Pancreas (tissue), 10 donors: ENCODE measurements at regions not wholly inside any gene's neighbourhood (a gene's known extent, or its start where the extent isn't known, plus 50 kb on each side); places are given as distances from the start of the nearest gene placed in this dataset.

Experiments used
- ATAC-seq, 4 donors: fragments of 200-7000 bp; cut with Tn5 transposase; one replicate each; pipeline versions ENCODE4 v1.8.0 to v1.9.1; 2020; ENCODE audit warnings: mild to moderate bottlenecking in 4 of 4, moderate library complexity in 4 of 4
- DNase-seq, 6 donors: peaks; one replicate each; pipeline ENCODE4 v3.0.0-alpha.2; 2020
- FAIRE-seq: peaks from 2 replicates; lab custom pipeline; 2012; peaks lifted over from hg19 to GRCh38; lab: Jason Lieb, UNC
- H3K27ac ChIP-seq, 4 donors: fragments of 200-600 bp; sonication (generic); 1 replicate in 3 of 4; 2 replicates in 1 of 4; pipeline versions ENCODE4 v1.5.0 to v1.8.0; 2020
- H3K27me3 ChIP-seq, 4 donors: fragments of 200-600 bp; one replicate each; pipeline ENCODE4 v1.8.0; 2021
- H3K36me3 ChIP-seq, 3 donors: fragments of 200-600 bp; sonication (generic) in 1 of 3; one replicate each; pipeline versions ENCODE4 v1.5.0 to v1.8.0; 2020 to 2021
- H3K4me1 ChIP-seq, 3 donors: fragments of 200-600 bp; one replicate each; pipeline ENCODE4 v1.8.0; 2021
- H3K4me3 ChIP-seq, 4 donors: fragments of 200-600 bp; sonication (generic) in 2 of 4; one replicate each; pipeline versions ENCODE4 v1.5.0 to v1.8.0; 2020 to 2021
- H3K9me3 ChIP-seq, 4 donors: fragments of 200-600 bp; one replicate each; pipeline ENCODE4 v1.8.0; 2021
- WGBS, 2 donors: extraction: QIAGEN DNeasy Blood & Tissue Kit; methylation state at CpG; one replicate each; pipeline ENCODE4 v1.1.7; 2013; 5-methylcytosine and 5-hydroxymethylcytosine counted together
- intact Hi-C, 3 donors: fragments of 100-400 bp; cut with DNase I; formaldehyde crosslinking; loops; one replicate each; pipeline versions ENCODE4 v1.11.1 to v1.14.2; 2022
- TF ChIP-seq, protein P1 (sequence below), 4 donors: fragments of 200-600 bp; sonication (generic) in 3 of 4; IDR thresholded peaks; one replicate each; pipeline versions ENCODE4 v1.5.0 to v1.8.0; 2021; ENCODE audit warnings: antibody characterized with exemption in 4 of 4
- donor health status: healthy with polysubstance abuse.
- donor health status: DM: no; HTN: no; CAD: no; lungs with moderate emphysema.
- donor health status: DM: no; HTN: no; CAD: no.
- donor health status: control.
- donor health status: control.
- donor health status: Bipolar disorder and iron deficiency.
- donor health status: DM: yes; HTN: yes; CAD: no.
- donor health status: DM: no; HTN: no; CAD: no.
- donor health status: DM: no; HTN: no; CAD: no.
- donor health status: DM: yes; HTN: yes; CAD: no.

DNA sequence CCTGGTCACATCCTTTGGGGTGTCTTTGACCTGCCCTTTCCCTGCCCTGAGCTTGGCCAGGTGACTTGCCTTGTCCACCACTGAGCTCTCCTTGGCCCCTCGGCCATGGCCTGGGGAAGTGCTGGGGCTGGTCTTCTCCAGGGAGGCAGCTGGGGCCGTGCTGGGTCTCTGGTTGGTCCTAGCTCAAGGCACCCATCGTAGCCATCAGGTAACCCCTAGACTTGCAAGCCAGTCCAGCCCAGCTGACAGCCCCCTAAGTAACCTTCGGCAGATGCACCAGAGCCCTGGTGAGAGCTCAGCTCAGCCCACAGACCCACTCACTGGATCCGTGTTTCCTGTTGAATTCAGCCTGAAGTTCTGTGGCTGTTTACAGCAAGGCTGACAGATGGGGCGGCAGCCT, 176.2 kb upstream of the SHH start:
- peak in 1 of 6 donors; percentile 52 for DNase-seq
- H3K36me3 ChIP-seq = no peaks in the 10 kb centered on the region
- WGBS, 2 donors = 71 to 81% methylated on average over 6 of the region's 6 CpGs
- ATAC-seq = no peak
- TF ChIP-seq, protein P1, sequence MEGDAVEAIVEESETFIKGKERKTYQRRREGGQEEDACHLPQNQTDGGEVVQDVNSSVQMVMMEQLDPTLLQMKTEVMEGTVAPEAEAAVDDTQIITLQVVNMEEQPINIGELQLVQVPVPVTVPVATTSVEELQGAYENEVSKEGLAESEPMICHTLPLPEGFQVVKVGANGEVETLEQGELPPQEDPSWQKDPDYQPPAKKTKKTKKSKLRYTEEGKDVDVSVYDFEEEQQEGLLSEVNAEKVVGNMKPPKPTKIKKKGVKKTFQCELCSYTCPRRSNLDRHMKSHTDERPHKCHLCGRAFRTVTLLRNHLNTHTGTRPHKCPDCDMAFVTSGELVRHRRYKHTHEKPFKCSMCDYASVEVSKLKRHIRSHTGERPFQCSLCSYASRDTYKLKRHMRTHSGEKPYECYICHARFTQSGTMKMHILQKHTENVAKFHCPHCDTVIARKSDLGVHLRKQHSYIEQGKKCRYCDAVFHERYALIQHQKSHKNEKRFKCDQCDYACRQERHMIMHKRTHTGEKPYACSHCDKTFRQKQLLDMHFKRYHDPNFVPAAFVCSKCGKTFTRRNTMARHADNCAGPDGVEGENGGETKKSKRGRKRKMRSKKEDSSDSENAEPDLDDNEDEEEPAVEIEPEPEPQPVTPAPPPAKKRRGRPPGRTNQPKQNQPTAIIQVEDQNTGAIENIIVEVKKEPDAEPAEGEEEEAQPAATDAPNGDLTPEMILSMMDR (IDR thresholded peaks at IDR 0.05) = no peak
- no peak overlapping the region for H3K27ac ChIP-seq
- no peak overlapping the region for H3K4me3 ChIP-seq
- H3K27me3 ChIP-seq = no peaks in the 10 kb centered on the region
- intact Hi-C loops = no loop called here
- no peak for FAIRE-seq
- H3K9me3 ChIP-seq = no peaks in the 10 kb centered on the region
- no peaks in the 10 kb centered on the region for H3K4me1 ChIP-seq

DNA sequence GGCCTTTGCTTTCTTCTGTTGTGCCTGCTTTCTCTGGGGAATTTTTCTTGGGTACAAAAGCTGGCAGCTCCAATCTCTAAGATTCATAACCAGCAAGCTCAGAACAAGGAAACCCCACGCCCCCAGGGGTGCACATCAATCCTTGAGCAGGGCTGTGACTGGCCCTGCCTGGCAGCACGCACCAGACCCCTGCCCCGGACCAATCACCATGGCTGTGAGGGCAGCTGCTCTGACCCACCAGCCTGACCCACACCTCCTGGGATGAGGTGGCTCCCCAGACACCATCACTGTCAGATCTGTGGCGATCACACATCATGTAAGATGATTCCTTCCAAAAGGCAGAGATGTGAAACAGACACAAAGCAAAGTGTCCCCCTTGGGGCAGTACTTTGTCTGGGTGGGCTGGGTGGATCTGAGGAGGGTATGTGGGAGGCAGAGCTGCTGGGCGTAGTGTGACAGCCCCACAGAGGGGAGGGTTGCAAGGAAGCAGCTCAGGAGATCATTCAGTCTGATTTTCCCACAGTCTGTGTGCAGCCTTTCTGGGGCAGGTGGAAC, 175.5 kb upstream of the SHH start:
- ATAC-seq (no peak), DNase-seq (no peak), FAIRE-seq (no peak)
- Histone ChIP-seq H3K27ac (no peak overlapping the region), H3K9me3 (no peaks in the 10 kb centered on the region), H3K4me1 (no peaks in the 10 kb centered on the region), H3K36me3 (no peaks in the 10 kb centered on the region), H3K27me3 (no peaks in the 10 kb centered on the region), H3K4me3 (no peak overlapping the region)
- TF ChIP-seq, protein P1 (IDR thresholded peaks at IDR 0.05) = no peak
- 69 to 72% methylated on average over 5 of the region's 5 CpGs for whole genome bisulfite sequencing, 2 donors
- intact Hi-C loops = no loop called here

DNA sequence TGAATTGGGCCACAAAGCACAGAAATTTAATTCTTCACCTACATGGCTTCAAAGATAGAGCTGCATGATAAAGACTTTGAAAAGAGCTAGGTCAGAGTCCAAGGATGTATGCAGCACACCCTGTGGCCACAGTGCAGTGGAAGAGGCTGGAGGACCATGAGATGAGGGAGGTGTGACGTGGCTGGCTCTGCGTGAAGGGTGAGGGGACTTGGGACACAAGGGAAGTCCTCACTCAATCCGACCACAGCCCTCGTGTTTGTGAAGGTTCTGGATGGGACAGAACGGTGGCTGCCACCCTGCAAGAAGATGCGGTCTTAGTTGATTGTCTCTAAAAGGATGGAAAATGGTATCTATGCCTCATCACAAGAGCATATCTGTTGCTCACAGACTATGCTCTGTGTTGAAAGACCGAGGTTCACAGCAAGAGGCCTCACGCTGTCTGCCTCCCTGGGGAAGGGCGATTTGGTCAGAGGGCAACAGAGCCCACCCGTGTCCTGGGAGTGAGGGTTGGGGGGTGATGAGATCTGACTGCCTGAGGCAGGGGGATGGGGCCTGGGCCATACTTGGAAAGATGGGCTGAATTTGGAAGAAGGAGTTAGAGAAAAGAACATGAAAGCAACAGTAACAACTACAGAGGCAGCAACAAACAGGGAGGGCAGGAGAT, 174.4 kb upstream of the SHH start:
- Histone ChIP-seq H3K27me3 (no peaks in the 10 kb centered on the region), H3K4me1 (no peaks in the 10 kb centered on the region), H3K4me3 (no peak overlapping the region), H3K27ac (no peak overlapping the region), H3K9me3 (no peaks in the 10 kb centered on the region), H3K36me3 (no peaks in the 10 kb centered on the region)
- TF ChIP-seq, protein P1 (IDR thresholded peaks at IDR 0.05) = no peak
- FAIRE-seq = no peak
- intact Hi-C loops = no loop called here
- ATAC-seq = no peak
- no peak for DNase-seq
- WGBS, 2 donors = 78 to 80% methylated on average over 10 of the region's 10 CpGs

DNA sequence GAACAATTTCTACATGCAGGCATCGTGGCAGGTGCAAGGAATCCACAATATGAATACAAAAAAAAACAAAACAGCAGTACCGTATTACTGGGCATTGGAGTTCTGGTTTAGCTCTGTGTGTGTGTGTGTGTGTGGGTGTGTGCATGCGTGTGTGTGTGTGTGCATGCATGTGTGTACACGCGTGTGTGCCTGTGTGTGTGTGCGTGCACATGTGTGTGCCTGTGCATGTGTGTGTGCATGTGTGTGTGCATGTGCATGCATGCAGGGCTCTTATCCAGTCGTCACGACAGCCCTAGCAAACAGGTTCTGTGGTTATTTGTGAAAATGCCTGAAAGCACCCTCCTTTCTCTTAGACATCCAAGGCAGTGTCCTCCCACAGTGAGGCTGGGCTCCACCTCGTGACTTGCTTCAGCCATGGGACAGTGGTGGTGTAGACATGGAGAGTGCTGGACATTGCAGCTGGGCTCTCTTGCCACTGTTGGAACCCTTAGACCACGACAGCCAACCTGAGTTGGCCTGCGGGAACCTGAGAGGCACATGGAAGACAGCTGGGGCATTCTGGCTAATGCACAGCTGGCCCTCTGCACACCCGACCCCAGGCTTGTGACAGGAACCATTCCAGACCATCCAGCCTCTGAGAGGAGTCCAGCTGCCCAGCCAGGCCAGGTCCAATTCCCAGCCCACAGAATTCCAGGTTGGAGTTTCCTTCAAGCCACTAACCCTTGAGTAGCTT, 173.4 kb upstream of the SHH start:
- FAIRE-seq (no peak), ATAC-seq (no peak), DNase-seq (no peak)
- Histone ChIP-seq H3K9me3 (no peaks in the 10 kb centered on the region), H3K36me3 (no peaks in the 10 kb centered on the region), H3K4me1 (no peaks in the 10 kb centered on the region), H3K27ac (no peak overlapping the region), H3K27me3 (peaks cover 0 to 4% (median 0%) of the 10 kb centered on the region in 4 donors), H3K4me3 (no peak overlapping the region)
- 74% methylated on average over 12 of the region's 12 CpGs for WGBS, 2 donors
- intact Hi-C loops = no loop called here
- TF ChIP-seq, protein P1 (IDR thresholded peaks at IDR 0.05) = no peak
